ENCODE measurements at regions not wholly inside any gene's neighbourhood (a gene's known extent, or its start where the extent isn't known, plus 50 kb on each side); places are given as distances from the start of the nearest gene placed in this dataset.

- no peak for TF ChIP-seq ZNF544 (tag by site-specific recombination; IDR thresholded peaks at IDR 0.05)
- no peak for TF ChIP-seq ZNF571 (tag by site-specific recombination; IDR thresholded peaks at IDR 0.05)
- TF ChIP-seq, protein P1, sequence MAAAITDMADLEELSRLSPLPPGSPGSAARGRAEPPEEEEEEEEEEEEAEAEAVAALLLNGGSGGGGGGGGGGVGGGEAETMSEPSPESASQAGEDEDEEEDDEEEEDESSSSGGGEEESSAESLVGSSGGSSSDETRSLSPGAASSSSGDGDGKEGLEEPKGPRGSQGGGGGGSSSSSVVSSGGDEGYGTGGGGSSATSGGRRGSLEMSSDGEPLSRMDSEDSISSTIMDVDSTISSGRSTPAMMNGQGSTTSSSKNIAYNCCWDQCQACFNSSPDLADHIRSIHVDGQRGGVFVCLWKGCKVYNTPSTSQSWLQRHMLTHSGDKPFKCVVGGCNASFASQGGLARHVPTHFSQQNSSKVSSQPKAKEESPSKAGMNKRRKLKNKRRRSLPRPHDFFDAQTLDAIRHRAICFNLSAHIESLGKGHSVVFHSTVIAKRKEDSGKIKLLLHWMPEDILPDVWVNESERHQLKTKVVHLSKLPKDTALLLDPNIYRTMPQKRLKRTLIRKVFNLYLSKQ (tag by site-specific recombination; IDR thresholded peaks at IDR 0.05; ENCODE audit: borderline replicate concordance) = no peak
- TF ChIP-seq GLI2 (tag by site-specific recombination; IDR thresholded peaks at IDR 0.05; ENCODE audit: borderline replicate concordance, low read depth) = no peak
- no peak for TF ChIP-seq ZNF280C (tag by site-specific recombination; IDR thresholded peaks at IDR 0.05)
Observed at GRCh38 chr2:64731263-64731643, 77.5 kb upstream of the SERTAD2 start.

Data from HEK293 (cell line).